Fibroblast of skin of abdomen (primary cell): ENCODE measurements at regions not wholly inside any gene's neighbourhood (a gene's known extent, or its start where the extent isn't known, plus 50 kb on each side); places are given as distances from the start of the nearest gene placed in this dataset.
"Not testable (repeated sequence)": the region's sequence is repeated elsewhere in the genome, so short reads cannot be mapped to it uniquely, and the experiment has no call there.

Experiments
- DNase-seq: peaks from one replicate; pipeline ENCODE4 v3.0.0-alpha.2; 2013

DNA sequence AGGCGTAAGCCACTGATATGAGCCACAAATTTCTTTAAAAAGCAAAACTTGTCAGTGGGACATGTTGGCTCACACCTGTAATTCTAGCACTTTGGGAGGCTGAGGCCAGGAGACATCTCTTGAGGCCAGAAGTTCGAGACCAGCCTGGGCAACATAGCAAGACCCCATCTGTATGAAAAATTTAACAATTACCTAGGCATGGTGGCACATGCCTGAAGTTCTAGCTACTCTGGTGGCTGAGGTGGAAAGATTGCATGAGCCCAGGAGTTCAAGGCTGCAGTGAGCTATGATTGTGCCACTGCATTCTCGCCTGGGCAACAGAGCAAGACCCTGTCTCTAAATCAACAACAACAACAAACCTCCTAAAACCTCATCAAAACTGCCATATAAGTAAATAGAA is 147.6 kb upstream of the BARHL2 start:
- DNase-seq = no peak

DNA sequence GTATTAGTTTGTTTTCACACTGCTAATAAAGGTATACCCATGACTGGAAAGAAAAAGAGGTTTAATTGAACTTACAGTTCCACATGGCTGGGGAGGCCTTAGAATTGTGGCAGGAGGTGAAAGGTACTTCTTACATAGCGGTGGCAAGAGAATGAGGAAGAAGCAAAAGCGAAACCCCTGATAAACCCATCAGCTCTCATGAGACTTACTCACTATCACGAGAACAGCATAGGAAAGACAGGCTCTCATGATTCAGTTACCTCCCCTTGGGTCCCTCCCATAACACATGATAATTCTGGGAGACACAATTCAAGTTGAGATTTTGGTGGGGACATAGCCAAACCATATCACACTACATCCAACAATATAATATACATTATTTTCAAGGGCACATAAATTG is 145.7 kb upstream of the BARHL2 start:
- no peak for DNase-seq

DNA sequence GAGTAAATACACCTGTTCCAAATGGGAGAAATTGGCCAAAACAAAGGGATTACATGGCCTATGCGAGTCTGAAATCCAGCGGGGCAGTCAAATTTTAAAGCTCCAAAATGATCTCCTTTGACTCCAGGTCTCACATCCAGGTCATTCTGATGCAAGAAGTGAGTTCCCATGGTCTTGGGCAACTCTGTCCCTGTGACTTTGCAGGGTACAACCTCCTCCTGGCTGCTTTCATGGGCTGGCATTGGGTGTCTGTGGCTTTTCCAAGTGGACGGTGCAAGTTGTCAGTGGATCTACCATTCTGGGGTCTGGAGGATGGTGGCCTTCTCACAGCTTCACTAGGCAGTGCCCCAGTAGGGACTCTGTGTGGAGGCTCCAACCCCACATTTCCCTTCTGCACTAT is 144.3 kb upstream of the BARHL2 start:
- not testable (repeated sequence) for DNase-seq

DNA sequence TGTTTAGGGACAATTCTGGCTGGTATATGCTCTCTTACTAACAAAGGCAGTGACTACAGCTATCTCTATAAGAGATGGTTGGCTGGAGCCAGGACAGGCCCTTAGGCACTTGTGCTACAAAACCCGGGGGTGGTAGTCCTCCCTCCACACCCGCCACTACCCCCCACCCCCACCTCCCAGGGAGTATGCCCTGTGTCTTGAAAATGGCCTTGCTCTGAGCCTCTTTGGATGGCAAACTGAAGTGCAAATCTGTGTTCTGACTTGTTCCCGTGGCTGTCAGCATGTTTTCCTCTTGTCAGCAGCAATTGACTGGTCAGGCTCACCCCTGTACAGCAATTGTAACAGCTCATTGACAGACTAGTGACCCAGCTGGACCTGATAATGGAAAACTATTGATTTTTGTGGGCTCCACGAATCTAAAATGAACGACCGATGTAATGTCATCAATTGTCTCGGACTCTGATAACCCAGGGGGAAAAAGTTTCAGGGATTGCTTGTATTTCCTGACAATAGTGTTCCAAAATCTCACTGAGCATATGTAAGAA is 139.4 kb upstream of the BARHL2 start:
- no peak for DNase-seq

DNA sequence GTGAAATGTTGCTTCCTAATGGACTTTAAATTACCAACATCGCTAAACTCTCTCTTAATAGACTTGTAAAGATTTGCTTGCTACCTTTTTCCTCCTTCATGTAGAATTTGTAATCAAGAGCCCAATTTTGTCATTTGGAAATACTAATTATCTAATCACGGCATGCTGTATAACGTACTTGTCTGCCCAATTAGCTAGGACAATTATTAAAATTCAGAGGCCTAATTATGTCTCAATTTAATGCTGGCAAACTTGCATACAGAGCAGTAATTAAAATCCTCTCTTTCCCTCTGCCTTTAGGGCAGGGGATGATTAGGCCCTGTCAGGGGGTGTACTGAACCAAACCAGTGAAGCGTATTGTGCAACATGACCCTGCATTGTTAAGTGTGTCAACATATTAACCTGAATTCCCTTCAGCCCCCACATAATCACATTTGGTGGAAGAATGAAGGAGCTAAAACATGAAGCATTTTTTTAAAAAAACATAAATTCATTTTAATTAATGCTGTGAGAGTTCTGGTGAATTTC is 137.4 kb upstream of the BARHL2 start:
- no peak for DNase-seq

DNA sequence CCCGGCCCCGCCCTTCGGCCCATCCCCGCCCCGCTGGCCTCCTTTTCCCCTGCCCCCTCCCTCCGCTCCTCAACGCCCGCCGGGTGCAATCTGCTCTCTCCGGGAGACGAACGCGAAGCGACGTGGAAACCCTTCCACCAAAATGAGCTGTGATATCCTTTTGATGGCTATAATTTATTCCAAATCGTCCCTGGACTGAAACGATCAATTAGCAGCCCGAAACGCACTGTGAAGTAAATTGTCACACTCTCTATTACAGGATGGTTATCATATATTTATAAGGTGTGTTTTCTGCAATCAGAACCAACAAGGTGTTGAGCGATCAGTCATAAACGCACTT is 134.6 kb upstream of the BARHL2 start:
- DNase-seq = no peak

DNA sequence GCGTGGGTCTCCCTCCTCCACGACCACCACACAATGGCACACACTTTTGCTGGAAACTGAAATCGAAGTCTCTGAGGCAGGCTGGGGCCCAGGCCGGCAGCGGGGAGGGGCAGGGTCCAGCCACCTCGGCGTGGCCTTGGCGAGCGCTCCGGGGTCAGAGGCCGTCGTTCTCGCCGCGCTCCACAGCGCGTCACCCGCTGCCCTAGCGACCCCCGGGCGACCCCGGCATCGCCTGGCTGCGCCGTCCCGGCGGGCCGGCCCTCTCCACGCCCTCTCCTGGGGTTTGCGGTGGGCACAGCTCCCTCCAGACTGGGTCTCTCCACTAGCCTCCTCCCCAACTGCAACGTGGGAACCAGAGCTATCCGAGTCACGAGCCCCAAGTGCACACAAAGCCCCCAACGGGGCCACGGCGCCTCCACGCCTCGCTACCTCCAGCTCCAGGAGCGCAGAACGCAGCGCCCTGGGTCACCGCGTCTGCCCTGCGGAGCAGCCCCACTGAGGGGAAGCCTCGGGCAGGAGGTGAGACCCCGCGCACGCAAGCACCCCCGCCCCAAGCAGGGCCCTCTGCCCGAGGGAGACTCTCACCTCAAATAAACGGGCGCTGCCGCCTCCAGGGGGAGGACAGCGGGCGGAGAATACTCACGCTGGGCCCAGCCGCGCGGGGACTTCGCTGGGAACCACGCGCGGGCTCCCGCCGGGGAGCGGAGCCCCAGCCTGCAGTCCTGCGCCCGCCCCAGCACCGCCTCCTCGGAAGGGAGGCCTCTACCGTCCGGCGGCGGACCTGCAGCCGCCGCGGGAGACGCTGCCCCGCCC is 134.0 kb upstream of the BARHL2 start:
- peak; percentile 73 for DNase-seq

DNA sequence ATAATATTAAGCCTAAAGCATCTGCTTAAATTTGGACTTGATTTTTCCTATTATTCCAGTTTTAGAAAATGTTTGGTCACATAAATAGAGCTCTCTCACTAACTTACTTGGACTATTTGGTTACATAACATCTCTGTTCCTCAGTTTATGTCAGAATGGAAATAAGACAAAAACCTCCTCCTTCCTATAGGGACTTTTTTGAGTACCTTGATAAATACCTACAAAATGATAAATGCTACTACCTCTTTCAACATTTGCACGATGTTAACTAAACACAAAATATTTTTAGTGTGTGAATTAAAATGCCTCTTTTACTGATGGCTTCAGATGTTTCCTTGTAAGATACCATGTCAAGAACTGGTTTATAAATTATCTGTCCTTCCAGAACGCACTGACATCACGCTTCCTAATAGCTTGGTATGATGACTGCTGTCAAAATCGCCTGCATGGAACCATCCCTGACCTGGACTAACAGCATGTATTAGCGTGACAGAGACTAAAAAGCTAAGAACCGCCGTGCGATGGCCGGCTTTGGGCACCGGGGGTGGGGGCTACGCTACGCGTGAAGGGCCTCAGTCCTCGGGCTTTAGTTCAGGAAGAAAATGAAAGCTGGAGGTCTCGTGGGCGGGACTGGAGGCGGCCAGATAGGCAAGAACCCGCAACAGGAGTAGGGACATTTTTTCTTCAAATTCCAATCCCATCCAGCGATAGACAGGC is 133.2 kb upstream of the BARHL2 start:
- DNase-seq = peak; percentile 4

DNA sequence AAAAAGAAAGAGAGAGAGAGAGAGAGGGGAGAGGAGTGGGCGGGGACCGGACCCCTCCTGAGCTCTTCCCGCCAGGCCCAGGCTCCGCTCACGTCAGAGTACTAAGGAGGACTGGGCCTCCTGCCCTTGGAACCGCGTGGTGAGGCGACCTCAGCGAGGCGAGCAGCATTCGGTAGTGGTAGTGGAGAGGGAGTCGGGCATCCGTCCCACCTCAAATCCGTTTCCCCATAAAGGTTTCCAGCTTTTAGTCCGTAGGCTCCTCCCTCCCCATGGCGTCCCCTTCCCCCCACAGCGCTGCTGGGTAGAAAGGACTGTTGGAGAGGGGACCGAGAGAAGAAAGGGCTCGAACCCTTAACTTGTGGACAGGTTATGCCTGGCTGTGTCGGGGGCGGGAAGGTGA is 124.4 kb upstream of the BARHL2 start:
- no peak for DNase-seq

DNA sequence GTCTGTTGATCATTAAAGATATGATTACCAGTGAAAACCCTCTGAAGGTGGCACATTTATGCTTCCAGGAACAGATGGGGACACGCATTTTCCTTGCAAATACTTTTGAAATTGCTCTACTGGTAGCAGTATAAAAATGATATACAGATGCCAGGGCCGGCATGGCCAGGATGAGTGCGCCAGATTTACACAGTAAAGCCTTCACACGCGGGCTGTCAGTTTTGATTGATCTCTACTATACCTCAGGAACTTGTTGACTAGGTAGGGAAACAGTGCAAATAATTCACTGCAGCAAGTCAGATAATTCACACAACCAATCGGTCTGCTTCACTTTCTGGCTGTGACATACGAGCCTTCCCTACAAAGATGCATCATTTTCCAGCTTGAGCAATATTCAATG is 123.2 kb upstream of the BARHL2 start:
- DNase-seq = no peak

DNA sequence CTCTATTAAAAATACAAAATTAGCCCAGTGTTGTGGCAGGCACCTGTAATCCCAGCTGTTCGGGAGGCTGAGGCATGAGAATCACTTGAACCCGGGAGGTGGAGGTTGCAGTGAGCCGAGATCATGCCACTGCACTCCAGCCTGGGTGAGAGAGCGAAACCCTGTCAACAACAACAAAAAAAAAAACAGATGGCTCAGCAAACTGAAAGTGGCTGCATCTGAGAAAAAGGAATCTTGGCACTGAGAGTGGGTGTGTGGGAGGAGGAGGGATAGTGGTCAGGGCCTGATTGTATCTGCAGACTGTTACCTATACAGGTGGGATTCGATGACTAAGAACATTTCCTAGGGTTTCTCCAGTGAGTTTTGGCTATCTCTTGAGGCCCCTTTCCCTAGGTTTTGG is 122.2 kb upstream of the BARHL2 start:
- DNase-seq = no peak

DNA sequence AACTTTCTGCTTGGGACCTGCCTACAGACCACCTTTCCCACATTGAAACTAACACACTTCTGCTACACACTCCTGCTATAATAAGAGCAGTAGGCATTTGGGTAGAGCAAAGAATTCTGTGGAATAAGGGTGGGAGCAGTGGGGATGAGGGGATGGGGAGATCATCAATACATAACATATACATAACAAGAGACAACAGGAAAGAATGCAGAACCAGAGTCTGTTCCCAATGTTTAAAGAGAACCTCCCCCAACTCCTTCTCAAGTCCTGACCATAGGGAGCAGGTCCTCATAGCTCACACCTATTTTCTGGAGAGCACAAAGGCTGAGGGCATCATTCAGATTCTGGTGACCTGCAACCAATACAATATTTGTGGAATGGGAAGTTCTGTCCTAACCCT is 121.6 kb upstream of the BARHL2 start:
- no peak for DNase-seq

DNA sequence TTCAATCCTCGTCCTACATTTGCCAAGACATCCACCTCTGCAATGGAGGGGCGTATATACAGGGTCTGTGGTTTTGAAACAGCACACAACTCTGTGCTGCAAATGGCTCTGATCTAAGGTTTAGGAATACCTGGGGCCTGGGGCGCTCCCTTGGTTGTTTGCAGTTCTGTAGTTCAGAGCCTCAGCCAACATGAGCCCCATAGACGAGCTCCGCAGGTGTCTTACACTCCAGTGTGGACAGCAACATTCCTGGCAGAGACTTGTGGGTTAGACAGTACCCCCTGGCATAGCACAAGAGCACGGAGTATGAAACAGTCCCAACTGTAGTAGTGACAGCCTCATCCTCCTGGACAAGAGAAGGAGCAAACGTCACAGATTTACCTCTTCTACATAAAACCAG is 120.3 kb upstream of the BARHL2 start:
- no peak for DNase-seq

DNA sequence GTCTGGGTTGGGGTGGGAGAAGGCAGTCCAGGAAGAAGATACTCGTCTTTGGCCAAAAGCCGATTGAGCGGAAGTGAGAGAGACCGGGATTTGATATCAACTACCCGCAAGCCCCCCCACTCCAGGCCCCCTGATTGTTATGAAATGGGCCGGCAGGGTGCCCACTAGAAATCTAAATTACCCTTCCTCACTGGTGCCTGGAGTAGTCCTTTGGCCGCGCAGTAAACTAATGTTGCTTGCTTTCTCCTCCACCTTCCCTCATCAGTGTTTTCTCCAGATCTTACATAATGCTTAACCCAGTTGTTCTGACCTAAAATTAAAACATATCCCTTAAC is 119.2 kb upstream of the BARHL2 start:
- DNase-seq = no peak

DNA sequence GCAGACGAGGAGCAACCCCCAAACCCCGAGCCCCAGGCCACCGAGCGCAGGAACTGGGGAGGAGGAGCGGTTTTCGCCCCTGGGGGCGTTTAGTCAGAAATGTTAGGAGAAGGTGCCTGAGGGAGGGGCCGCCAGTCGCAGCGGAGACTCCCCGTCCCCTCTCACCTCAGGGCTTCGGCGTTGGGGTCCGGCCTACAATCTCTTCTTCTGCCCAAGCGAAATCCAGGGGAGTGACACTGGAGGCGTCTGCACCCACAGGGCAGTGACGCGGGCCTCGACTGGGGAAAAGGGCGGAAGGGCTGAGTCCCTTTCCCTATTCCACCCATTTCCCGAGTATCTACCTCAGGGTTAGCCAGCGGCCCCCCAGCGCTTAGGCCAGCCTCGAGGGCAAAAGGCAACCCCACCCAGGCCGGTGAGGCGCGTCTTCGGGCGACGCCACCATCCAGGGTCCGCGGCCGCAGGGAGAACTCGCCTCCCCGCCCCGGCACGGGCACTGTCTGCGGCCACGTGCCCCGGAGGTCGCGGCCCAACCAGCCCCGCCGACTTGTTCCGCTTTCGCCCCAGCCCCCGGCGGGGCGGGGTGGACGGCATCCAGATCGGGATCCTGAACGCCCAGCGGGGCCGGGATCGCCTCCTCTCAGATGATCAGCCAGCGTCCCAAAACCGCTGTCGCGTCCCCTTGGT is 118.7 kb upstream of the BARHL2 start:
- no peak for DNase-seq

DNA sequence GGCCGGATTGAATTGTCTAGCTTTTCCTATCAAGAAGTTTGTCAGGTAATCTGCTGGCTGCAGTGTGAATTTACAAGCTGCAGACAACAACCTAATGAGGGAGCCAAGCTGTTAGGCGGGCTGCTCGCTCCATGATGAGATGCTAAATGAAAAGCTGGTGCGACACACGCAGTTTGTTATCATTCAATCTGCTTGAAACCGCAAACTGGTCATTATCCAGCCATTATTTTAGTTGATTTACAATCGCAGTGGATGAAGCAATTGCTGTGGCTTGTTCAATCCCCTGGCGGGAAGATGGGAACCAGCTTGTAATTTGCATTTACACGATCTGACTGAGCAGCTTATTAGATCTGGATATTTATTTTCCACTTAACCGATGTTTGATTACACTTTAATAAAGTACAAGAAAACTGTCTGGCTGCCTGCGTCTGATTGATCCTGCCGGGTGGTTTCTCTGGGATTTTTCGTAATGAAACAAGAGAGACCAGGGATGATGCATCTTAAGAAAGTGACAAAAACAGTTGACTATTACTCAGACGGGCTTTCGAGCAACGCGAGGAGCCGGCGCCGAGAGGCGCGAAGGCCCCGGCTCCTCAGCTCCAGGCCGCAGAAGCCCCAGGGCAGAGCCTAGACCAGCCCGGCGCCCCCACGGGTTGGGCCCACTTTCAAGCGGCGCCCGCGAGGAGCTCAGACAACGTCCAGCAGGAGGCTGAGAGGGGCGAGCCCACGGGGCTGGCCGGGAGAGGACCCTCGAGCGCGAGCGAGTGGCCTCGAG is 118.0 kb upstream of the BARHL2 start:
- peak; percentile 25 for DNase-seq

DNA sequence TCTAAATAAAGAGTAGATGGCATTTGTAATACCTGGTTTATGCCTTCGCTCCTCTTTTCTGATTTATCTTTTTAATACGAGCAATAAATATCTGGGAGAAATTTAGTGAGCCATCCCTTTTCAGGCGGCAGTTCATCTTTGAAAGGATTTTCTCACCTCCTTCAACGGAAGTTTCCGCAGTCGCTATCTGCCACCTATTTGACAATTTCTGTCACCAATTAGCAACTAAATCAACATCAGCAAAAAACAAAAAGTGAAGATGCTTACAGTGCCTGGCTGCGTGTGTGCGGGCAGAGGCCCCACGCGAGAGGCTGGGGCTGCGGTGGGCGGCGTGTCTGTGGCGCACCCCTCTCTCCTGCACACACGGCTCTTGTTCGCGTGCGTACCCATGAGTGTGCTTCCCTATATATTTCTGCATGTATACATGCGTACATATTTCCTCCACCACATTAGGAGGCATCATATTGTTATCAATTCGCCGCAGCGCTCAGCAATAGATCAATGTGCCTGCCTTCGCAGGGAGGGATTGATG is 117.3 kb upstream of the BARHL2 start:
- DNase-seq = no peak

DNA sequence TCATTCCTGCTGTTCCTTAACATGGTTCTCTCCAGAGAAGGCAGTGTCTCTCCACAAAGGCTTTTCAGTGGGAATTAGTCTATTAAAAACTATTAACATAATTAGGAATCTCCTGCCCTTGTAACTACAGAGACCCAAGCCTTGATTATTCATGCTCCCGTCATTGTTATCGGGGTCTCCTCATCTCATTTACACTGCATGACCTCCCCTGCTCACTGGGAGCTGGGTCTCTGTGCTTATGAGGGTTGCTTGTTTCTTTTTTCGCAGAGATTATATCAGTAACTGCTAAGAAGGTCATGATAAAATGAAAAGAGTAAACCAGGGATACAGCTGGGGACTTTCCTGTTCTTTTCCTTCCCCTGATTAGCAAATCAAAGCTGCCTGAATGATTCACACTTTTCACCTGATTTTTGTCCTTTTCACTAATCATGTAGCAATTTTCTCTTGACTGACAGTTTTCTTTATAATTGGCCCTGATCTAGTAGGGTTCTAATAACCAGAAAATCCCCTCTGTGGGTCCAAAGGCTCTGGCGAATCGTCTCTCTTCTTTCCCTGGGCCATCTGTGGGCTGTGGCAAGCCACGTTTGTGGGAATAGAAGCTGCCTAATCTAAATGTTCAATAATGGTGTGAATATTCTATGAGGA is 116.5 kb upstream of the BARHL2 start:
- DNase-seq = no peak

DNA sequence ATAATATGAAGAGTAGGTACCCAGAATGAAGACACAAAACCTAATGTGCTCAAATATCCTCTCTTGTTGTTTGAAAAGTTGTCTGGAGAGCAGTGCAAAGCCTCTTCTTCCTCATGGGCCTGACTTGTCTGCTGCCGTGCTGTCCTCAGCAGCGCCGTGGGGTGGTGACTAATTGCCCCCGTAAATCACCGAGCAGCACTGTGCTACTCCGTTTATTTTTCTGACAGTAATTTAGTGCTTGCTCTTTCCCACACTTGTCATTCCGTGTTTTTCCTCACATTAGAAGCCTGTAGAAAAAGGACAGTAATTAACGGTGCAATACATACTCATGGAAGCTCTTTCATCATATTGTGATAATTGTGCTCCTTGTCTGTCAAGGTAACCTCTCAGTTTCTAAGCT is 114.8 kb upstream of the BARHL2 start:
- DNase-seq = no peak

DNA sequence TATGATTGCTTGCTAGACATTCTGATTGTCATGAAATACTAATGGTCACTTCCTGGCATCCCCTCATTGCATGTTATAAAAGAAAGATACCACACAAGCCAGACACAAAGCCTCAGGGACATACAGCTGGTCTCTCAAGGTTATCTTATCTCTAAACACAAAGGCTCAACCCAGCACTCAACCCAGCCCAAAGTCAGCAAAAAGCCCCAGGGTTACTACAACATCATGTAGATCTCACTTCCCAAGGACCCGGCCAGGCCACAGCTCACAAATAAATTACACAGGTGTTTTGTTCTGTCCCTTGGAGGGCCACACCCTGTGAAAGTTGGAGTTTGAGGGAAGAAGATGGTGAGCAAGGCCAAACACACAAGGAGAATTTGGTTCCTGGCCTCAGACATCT is 109.7 kb upstream of the BARHL2 start:
- no peak for DNase-seq

DNA sequence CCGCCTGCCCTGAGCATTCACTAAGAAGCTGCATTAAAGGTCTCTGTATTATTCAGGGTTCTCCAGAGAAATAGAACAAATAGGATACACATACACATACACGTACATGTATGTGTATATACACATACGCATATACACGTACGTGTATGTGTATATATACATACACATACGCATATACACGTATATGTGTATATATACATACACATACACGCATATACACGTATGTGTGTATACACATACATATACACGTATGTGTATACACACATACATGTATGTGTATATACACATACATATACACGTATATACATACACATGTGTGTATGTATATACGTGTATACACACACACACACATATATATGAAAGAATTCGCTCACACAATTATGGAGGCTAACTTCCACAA is 108.9 kb upstream of the BARHL2 start:
- no peak for DNase-seq

DNA sequence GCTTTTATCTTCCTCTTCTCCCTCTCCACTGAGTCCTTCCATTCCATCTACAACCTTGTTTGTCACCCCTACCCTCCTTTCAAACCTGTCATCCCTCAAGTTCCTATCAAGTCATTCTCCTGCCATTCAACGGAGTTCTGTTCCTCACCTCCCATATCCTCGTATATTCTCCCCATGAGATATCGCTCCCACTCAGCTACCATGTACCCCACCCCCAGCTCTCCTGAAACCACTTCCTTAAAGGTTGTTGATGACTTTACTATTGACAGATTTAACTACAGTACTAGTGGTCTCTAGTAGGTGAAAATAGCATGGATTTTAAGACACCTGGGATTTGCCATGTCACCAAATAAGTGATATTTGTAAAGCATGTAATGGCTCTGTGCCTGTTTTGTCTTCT is 107.4 kb upstream of the BARHL2 start:
- DNase-seq = no peak
